Progenitor cell of endocrine pancreas (in vitro differentiated cells): ENCODE measurements at regions not wholly inside any gene's neighbourhood (a gene's known extent, or its start where the extent isn't known, plus 50 kb on each side); places are given as distances from the start of the nearest gene placed in this dataset.
"Not testable (repeated sequence)": the region's sequence is repeated elsewhere in the genome, so short reads cannot be mapped to it uniquely, and the experiment has no call there.

ENCODE experiments used
- DNase-seq: peaks from one replicate; pipeline ENCODE4 v3.0.0; 2021; ENCODE audit warnings: low spot score; ENCODE audit not compliant: unreplicated experiment
- H3K27ac Mint-ChIP-seq: 2 replicates; pipeline ENCODE4 v1.8.0; 2021; ENCODE audit warnings: mild to moderate bottlenecking, moderate library complexity, mixed read lengths
- H3K27me3 Mint-ChIP-seq: 2 replicates; pipeline ENCODE4 v1.8.0; 2021; ENCODE audit warnings: mixed read lengths
- H3K36me3 Mint-ChIP-seq: 2 replicates; pipeline ENCODE4 v1.8.0; 2022; ENCODE audit warnings: mixed read lengths; ENCODE audit not compliant: insufficient read depth
- H3K4me1 Mint-ChIP-seq: 2 replicates; pipeline ENCODE4 v1.8.0; 2021; ENCODE audit warnings: low read depth, mixed read lengths
- H3K4me3 Mint-ChIP-seq: 2 replicates; pipeline ENCODE4 v1.8.0; 2021; ENCODE audit warnings: low read depth, mild to moderate bottlenecking, moderate library complexity, mixed read lengths
- H3K9me3 Mint-ChIP-seq: 2 replicates; pipeline ENCODE4 v1.8.0; 2021; ENCODE audit warnings: low read depth, mixed read lengths
- CTCF ChIP-seq: fragments of 200-600 bp; sonication (generic); IDR thresholded peaks from one replicate; pipeline ENCODE4 v1.5.0; 2021; ENCODE audit warnings: antibody characterized with exemption, mild to moderate bottlenecking; ENCODE audit not compliant: unreplicated experiment

- TF ChIP-seq CTCF, result no peak
- no peak for DNase-seq
- Mint-ChIP-seq H3K36me3 (peaks cover 4% of the 10 kb centered on the region), H3K4me3 (peak overlapping the region; percentile 8), H3K4me1 (peaks cover 73% of the 10 kb centered on the region), H3K27ac (peak overlapping the region; percentile 91), H3K9me3 (peaks cover 5% of the 10 kb centered on the region), H3K27me3 (no peaks in the 10 kb centered on the region)
These were observed 177.9 kb upstream of the MAP3K1 start for GRCh38 chr5:56637321-56637920.

GRCh38 chr5:56633950-56634349, 181.4 kb upstream of the MAP3K1 start:
- Mint-ChIP-seq H3K36me3 (peaks cover 7% of the 10 kb centered on the region), H3K27ac (no peak overlapping the region), H3K4me3 (no peak overlapping the region), H3K9me3 (peaks cover 19% of the 10 kb centered on the region), H3K27me3 (no peaks in the 10 kb centered on the region), H3K4me1 (peaks cover 52% of the 10 kb centered on the region)
- TF ChIP-seq CTCF, result no peak
- no peak for DNase-seq

- peaks cover 12% of the 10 kb centered on the region for H3K36me3 Mint-ChIP-seq
- H3K4me1 Mint-ChIP-seq, result peaks cover 41% of the 10 kb centered on the region
These were observed 182.4 kb upstream of the MAP3K1 start for GRCh38 chr5:56632939-56633338.

GRCh38 chr5:56632199-56632598, 183.2 kb upstream of the MAP3K1 start:
- DNase-seq, result no peak
- H3K9me3 Mint-ChIP-seq, result peaks cover 27% of the 10 kb centered on the region
- peak overlapping the region; percentile 65 for H3K27ac Mint-ChIP-seq
- H3K36me3 Mint-ChIP-seq, result peaks cover 13% of the 10 kb centered on the region
- peaks cover 34% of the 10 kb centered on the region for H3K4me1 Mint-ChIP-seq
- no peak overlapping the region for H3K4me3 Mint-ChIP-seq
- no peaks in the 10 kb centered on the region for H3K27me3 Mint-ChIP-seq
- TF ChIP-seq CTCF, result no peak

More at GRCh38 chr5:56632939-56633338, 182.4 kb upstream of the MAP3K1 start:
- H3K4me3 Mint-ChIP-seq, result no peak overlapping the region
- no peaks in the 10 kb centered on the region for H3K27me3 Mint-ChIP-seq
- DNase-seq, result no peak
- peaks cover 24% of the 10 kb centered on the region for H3K9me3 Mint-ChIP-seq
- peak overlapping the region; percentile 65 for H3K27ac Mint-ChIP-seq
- TF ChIP-seq CTCF, result no peak

GRCh38 chr5:56631719-56632118, 183.6 kb upstream of the MAP3K1 start:
- H3K27me3 Mint-ChIP-seq, result no peaks in the 10 kb centered on the region
- no peak for TF ChIP-seq CTCF
- peaks cover 29% of the 10 kb centered on the region for H3K4me1 Mint-ChIP-seq
- H3K4me3 Mint-ChIP-seq, result no peak overlapping the region
- no peak overlapping the region for H3K27ac Mint-ChIP-seq
- no peak for DNase-seq
- H3K9me3 Mint-ChIP-seq, result peaks cover 31% of the 10 kb centered on the region
- peaks cover 15% of the 10 kb centered on the region for H3K36me3 Mint-ChIP-seq

GRCh38 chr5:56628616-56629015, 186.7 kb upstream of the MAP3K1 start:
- H3K27me3 Mint-ChIP-seq, DNase-seq, H3K27ac Mint-ChIP-seq, H3K4me3 Mint-ChIP-seq: not testable (repeated sequence)
- Mint-ChIP-seq H3K36me3 (peaks cover 11% of the 10 kb centered on the region), H3K4me1 (peaks cover 16% of the 10 kb centered on the region), H3K9me3 (peaks cover 31% of the 10 kb centered on the region)
